DMS53 (cell line): ENCODE measurements at regions not wholly inside any gene's neighbourhood (a gene's known extent, or its start where the extent isn't known, plus 50 kb on each side); places are given as distances from the start of the nearest gene placed in this dataset.
A peak's percentile ranks its signal among the peaks of the same experiment; 100 is the strongest.
"Not testable (repeated sequence)": the region's sequence is repeated elsewhere in the genome, so short reads cannot be mapped to it uniquely, and the experiment has no call there.

ENCODE experiments used
- DNase-seq: peaks from one replicate; lab custom pipeline; 2025; lab: John Stamatoyannopoulos, UW

DNA sequence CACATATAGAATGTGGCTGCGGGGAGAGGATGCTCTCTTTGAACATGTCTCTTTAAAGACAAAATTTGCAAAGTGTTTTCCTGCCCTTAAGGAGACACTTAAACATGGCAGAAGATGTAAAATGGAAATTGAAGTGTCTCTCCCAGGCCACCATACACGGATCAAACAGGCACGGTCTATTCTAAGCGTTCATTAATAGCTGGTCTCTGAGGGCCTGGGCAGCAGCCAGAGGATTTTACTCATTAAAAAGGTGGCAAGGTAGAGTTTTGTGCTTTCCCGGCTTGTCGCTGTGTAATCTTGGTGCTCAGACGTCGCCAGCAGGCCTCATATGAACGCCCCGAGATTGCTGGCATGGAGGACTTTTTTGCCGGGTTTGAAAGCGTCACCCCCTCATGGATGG, 205.5 kb downstream of the EMX2 start:
- no peak for DNase-seq

DNA sequence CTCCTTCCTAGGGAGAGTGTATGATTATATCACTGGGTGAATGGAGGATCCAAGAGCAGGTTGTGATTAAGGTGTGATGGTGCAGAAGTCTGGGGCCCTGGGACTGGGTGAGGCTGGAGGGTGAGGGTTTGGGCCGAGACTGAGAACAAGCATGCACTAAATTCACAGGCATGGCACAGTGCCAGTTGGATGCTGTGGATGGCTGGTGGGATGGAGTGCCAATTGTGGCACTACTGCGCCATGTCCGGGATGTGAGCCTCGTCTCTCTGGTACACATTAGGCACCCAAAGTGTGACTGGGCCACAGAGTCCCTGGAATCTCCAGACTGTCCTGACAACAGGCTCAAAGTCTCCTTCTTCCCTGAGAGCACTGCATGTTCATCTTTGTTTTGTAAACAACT, 208.1 kb downstream of the EMX2 start:
- DNase-seq: no peak

DNA sequence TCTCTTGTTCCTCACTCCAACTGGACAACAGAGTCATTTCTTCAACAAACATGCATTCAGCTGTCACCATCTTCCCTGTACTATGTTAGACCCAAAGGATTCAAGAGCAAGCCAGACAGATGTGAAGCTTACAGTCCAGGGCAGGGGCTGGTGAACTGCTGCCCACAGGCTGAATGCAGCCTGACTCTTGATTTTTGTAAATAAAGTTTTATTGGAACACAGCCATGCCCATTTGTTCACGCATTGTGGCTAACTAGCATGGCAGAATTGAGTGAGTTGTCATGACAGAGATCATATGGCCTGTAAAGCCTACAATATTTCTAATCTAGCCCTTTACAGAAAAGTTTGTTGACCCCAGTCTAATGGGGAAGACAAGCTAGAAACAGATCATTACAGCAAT, 208.7 kb downstream of the EMX2 start:
- DNase-seq: no peak

DNA sequence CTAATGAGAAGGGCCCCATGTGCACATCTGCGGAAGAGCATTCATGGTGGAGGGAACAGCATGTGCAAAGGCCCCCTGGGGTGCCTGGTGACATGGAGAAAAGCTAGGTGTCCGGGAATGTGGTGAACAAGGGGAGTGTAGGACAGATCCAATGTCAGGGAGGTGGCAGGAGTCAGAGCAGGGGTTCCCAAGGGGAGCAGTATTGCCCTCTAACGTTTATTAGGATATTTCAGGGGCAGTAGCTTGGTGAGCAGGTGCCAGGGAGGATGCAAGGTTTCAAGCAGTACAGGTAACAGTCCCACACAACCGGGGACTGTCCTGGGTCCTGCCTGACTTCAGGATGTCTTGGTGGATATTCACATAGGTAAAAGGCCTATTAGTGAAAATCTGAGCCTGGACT, 209.6 kb downstream of the EMX2 start:
- DNase-seq: no peak

DNA sequence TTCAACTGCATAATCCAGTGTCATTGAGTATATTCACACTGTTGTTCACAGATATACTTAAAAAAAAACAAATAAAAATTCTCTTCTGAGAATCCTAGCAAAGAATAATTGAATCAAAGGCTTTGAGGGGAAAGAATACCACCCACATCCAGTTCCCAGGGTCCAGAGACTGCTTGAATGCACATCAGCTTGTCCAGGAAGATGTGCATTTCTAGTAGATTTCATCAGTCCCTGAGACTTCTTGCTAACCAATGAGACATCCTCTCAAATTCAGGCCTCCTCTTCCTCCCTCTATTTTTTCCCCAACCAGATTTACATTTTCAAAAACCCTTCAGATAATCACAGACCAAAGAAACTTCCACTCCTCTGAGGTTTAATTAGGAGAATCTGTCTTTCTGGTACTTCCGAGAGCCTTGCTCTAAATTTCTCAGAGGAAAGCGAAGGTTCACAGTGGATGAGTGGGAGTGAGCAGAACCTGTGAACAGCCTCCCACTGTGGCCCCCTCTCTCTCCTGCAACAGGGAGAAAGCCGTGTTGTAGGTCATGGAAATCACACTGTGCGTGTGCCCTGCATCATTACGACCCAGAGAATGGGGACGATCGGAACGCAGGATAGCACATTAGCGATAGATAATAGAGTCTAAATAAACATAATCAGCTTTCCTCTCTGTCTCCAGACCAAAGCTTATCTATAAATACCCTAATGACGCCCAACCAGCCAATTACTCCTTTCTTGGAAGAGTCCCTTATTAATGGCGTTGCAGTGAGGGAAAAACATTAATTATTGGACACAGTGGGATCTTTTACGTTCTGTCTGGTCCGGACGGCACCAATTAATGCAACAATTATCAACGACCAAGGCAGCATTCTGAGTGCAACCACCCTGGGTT, 212.5 kb downstream of the EMX2 start:
- DNase-seq: no peak

DNA sequence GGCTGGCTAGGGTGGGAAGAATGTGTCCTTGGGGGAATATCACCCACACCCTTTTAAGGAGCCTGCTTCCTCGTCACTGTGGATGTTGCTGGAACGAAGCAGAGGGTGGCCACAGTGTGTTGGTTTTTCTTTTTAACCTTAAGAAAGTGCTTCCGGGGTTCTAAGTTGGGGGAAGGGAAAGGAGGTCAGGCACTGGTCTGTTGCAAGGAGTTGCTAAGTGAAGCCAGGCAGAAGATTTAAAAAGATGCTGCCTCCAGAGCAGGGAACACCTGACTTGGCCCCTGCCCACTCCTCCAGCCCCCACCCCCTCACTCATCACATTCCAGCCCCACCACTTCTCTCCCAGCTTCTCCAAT, 213.1 kb downstream of the EMX2 start:
- no peak for DNase-seq

DNA sequence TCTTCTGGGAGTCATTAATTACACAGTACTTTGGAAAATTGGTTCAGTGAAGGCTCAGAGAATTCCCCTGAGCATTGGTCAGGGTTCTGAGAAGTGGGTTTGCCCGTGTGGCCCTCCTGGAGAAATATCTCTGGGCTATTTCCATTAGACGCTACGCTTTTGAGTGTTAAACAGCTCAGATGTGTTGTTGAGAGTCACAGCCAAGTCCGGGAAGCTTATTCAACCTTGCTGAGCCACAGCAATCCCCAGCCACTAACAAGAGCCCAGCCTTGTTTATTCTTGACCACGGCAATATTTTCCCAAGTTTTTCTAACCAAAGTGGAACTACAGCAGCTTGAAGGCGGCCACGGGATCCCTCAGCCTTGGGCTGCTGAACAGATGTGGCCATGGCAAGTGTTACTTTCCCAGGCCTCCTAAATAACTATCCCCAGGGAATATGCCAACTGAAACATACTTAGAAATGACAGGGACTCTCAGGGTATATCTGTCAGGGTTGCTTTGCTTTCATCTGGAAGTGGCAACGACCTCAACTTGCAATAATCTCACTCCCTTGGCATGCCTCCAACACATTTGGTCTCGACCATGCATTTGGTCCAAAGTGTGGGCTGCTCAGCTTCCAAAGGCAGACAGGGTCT, 214.7 kb downstream of the EMX2 start:
- no peak for DNase-seq

DNA sequence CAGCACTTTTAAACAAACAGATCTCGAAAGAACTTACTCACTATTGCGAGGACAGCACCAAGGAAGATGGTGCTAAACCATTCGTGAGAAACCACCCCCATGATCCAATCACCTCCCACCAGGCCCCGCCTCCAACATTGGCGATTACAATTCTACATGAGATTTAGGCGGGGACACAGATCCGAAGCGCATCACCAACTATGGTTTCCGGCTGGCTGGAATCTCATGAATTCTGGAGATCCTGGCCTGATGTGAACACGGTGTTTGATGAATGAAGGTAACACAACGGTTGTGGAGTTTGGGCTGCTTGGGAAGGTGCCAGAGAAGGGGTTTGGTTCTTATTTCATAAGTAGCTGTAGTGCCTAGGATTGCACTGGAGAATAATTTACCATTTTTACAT, 216.7 kb downstream of the EMX2 start:
- DNase-seq: no peak

DNA sequence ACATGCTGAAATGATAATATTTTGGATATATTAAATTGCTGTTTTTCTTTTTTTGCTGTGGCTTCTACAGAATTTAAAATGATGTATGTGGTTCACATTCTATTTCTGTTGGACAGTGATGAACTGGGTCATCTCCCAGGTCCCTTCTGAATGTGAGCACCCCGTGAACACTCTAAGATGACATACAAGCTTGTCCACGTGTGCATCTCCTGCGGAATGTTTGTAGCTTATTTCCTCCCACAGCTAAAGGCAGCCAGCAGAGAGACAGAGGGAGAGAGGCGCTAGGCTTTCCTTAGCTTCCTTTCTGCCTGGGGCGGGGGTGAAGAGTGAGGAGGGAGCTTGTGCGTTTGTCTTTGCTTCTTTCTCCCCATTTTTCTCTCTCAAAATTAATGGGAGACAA, 219.1 kb downstream of the EMX2 start:
- DNase-seq: no peak

DNA sequence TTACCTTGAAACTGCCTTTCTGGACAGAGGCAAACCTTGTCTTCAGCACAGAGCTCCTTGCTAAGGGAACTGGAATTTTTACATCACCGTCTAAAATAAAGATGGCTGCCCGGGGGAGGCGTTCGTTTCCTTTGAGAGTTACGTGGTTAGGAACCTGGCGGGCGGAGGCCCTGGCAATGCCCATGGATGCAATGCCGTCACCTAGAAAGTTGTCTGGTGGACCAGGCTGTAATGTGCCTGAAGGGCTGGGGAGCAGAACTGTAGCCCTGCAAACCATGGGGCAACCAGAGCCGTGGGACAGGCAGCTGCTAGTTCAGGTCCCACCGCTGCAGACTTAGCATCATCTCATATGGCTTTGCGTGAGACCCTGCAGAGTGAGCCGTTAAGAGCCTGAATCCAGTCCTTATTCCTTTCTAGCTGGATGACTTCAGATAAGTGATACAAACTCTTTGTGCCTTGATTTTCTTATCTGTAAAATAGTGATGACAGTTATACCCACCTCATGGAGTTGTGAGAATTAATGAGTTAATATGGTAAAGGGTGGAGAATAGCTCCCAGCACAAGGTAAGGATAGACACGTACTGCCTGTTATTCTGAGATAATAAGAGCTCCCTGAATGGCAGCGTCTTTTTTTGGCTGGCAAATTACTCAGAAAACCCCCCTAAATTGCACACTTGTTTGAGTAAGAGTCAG, 219.7 kb downstream of the EMX2 start:
- DNase-seq: no peak

DNA sequence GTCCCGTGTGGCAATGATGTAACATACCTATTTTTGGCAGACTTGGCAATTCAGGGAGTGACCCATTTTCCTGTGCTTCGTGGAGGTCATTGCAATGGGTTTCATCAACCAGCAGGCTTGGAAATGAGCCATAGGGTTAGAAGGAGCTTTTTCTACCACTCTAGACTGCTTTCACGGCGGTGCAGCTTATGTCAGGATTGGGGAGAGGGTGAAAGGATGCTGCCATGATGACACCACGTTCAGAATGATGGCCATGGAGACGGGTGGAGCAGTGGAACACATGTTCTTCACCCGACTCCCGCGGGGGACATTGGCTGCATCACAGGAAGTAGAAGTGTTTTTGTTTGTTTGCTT, 220.2 kb downstream of the EMX2 start:
- peak; percentile 13 for DNase-seq

DNA sequence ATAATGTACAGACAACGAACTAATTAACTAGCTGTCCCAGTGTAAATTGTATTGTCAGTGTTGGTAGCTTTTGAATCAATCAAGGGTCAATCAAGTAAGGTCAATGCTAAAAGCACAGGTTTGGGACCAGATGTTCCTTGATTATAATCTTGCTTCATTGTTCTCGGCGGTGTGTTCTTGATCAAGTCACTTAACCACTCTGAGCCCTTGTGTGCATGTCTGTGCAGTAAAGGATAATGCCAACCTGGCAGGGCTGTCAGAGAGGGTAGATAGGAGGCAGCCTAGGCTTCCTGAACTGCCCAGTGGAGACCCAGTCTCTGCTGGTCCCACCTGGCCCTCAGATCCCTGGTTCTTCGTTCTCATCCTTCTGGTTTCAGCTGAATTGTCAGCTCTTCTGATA, 221.0 kb downstream of the EMX2 start:
- DNase-seq: no peak

DNA sequence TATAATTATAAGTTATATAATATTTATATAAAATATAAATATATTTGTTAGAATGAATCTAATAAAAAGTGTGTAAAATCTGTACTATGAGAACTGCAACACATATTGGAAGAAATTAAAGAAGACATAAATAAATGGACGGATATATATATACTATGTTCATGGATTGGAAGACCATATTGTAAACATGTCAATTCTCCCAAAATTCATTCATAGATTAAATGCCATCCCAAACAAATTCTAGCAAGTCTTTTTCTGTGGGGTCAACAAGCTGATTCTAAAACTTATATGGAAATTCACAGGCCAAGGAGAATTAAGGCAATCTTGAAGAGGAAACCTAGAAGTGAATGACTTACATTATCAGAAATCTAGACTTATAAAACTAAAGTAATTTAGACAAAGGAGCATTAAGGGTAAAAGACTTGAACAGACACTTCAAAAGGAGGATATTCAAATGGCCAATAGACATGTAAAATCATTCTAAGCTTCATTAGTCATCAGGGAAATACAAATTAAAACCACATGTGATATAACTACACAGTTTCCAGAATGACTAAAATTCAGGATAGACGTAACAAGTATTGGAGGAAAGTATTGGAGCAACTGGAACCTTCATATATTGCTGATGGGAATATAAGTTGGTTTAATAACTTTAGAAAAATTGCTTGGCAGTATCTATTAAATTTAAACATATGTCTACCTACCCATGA, 225.9 kb downstream of the EMX2 start:
- DNase-seq: no peak

DNA sequence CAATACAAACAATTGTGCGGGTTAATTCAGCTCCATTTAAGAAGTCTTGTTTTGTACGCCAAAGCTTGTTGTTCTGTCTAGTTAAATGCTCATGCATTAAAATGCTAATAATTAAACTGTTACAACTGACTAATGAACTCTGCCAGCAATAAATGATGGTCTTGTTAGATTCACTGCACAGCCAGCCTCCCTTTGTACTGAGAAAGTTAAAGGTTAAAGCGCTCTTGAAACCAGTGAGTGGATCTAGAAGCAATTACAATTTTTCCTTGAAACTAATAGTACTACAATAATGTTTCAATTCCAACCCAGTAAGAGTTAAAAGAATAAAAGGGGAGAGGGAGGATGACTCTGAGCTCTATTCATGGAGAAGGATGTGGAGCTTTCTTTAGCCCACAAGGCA, 233.0 kb downstream of the EMX2 start:
- no peak for DNase-seq

DNA sequence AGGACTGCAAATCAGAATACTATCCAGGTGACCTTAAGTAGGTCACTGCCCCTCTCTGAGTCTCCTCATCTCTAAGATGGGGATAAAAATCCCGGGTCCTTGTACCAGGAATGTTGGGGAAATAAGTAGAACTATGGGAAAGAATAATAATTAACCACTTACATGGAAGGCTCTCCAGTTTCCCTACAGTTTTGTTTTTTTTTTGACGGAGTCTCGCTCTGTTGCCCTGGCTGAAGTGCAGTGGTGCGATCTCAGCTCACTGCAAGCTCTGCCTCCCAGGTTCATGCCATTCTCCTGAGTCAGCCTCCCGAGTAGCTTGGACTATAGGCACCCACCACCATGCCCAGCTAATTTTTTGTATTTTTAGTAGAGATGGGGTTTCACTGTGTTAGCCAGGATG, 234.7 kb downstream of the EMX2 start:
- not testable (repeated sequence) for DNase-seq

DNA sequence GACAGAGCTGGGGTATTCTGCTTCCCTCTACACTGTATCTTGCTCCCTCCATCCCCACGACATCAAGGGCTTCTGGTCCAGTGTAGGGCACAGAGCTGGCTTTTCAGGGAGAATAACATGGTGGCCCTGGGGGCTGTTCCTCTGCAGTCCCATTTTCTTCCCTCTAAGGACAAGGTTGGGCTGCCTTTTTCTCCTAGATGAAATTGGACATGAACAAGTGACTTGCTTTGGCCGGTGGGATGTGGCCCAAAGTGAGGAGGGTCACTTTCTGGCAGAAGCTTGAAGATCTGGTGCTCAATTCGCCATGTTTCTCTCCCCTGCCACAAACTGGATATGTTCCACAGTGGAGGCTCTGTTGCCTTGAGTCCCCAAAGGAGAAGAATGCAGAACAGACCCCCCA, 235.7 kb downstream of the EMX2 start:
- DNase-seq: no peak

DNA sequence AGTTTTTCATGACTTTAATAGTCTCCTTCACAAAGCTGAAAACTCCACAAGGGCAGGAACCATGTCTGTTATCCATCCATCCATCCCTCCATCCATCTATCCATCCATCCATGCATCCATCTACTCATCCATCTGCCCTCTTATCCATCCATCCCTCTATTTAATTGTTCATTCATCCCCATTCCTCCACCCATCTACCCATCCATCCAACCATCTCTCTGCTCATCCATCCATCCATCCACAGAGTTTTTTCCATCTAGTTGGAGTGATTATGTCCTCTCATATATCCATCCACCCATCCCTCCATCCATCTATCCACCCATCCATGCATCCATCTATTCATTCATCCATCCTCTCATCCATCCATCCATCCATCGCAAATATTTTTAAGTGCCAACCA, 237.9 kb downstream of the EMX2 start:
- no peak for DNase-seq

DNA sequence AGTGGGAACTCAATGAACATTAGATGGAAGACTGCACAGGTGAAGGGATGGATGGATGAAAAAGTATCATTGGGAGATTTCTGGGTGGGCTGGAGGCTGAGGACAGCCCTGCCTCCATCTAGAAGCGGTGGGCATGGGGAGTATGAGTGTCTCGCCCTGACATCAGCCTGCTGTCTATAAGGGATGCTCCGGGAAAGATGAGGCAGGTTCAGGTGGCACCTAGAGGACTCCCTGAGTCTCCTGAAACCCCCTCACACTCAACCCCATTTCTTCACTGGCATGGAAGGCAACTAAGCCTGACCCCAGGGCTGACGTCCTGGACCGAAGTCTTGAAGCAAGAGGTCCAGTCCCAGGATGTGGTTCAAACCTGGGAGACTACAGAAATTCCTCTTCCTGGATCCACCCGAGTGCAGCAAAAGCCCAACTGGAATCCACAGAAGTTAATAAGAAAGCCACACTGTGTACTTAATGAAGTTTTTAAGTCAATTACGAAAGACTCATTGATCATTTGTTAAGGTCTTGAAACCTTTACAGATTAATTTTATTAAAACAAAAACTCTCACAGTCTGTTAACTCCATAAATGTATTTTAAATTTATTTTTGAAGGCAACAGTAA, 238.8 kb downstream of the EMX2 start:
- no peak for DNase-seq

DNA sequence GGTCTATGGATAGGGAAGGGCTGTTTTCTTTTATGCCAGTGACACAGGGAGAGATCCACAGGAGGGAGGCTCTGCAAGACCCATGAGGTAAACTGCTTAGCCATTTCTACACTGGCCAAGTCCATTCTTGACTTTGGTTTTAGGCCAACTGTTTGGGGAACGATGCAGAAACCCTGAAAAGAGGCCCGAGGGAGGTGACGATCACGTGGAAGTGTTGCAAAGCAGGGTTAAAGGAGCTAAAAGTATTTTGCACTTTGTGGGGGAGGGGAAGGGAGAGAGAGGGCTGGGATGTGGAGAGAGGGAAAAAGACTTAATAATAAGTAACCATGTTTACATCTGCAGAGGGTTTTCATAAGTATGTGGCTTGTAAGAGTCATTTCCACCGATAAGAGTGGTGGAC, 239.7 kb downstream of the EMX2 start:
- DNase-seq: no peak

DNA sequence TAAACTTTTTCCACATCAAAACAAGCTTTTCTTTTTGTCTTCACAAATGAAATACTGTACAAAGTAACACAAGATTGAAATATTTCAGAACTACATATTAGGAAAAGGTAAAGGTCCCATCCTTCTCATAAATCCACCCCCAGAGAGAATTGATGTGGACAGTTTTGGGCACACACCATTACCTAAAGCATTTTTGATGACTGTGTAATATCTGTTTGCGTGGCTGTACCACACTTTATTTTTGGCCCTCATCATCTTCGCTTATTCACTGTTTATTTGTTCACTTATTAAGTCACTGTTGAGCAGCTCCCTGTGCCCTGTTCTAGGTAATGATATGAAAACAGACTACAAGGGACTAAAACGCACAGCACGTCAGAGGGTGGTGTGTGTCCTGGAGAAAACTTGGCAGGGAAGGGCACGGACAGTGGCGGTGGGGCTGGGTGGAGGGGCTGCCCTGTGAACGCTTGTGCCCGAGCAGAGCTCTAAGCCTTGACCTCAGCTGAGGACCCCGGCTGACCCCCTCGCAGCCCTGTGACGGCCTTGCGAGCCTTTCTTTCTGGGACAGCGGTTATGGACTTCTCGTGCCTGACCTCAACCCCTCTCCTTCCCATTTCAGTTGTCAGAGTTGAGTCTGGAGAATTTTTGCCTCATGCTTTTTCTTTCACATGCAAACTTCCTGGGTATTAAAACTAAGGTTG, 241.3 kb downstream of the EMX2 start:
- no peak for DNase-seq

DNA sequence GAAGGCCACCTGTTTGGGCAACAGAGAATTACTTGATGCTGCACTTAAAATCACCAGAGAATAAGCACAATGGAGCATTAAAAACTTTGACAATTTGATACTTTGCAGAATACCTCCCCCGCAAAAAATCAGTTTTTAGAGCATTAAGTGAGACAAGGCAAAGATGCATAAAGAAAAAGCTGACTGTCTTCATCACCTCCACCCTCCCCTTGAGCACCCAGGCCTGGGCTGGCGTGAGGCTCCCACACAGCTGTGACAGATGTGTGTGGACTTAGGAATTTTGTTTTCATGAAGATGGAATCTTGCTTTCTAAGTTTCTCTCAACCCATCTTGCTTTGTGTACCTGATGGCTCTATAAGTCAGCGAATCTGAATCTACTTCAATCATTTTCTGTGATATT, 242.2 kb downstream of the EMX2 start:
- DNase-seq: no peak

DNA sequence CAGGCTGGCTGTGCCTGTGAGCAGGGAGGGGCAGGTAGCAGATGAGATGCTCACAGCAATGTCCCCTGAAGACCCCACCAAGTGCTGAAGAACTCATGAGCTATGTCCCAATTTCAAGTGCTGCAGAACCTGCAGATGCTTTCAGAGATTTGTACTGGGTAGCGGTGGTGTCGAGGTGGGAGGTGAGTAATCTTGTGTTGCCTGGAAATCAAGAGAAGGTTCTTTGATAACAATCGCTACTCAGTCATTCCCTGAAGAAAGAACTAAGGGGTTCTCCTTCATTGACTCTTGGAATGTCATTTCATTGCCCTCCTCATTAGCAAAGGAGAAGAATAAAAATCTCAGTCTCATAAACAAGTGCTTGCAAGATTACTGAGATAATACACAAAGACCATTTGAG, 246.4 kb downstream of the EMX2 start:
- DNase-seq: no peak
